ENCODE measurements at regions not wholly inside any gene's neighbourhood (a gene's known extent, or its start where the extent isn't known, plus 50 kb on each side); places are given as distances from the start of the nearest gene placed in this dataset.

GRCh38 chr19:31969016-31969415, 376.4 kb upstream of the ZNF507 start:
- CTCF ChIA-PET: no interaction called here
- no peak for DNase-seq (ENCODE audit: low read depth, low spot score)
- POLR2A ChIA-PET: no interaction called here
- no peak overlapping the region for H3K4me3 ChIP-seq (ENCODE audit: low read depth, low read length)
- TF ChIP-seq, protein P1, sequence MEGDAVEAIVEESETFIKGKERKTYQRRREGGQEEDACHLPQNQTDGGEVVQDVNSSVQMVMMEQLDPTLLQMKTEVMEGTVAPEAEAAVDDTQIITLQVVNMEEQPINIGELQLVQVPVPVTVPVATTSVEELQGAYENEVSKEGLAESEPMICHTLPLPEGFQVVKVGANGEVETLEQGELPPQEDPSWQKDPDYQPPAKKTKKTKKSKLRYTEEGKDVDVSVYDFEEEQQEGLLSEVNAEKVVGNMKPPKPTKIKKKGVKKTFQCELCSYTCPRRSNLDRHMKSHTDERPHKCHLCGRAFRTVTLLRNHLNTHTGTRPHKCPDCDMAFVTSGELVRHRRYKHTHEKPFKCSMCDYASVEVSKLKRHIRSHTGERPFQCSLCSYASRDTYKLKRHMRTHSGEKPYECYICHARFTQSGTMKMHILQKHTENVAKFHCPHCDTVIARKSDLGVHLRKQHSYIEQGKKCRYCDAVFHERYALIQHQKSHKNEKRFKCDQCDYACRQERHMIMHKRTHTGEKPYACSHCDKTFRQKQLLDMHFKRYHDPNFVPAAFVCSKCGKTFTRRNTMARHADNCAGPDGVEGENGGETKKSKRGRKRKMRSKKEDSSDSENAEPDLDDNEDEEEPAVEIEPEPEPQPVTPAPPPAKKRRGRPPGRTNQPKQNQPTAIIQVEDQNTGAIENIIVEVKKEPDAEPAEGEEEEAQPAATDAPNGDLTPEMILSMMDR (IDR thresholded peaks at IDR 0.05; ENCODE audit: insufficient read depth, low read length, missing control alignments): no peak

- POLR2A ChIA-PET: no interaction called here
- DNase-seq (ENCODE audit: low read depth, low spot score): no peak
Measured at GRCh38 chr19:31970027-31970461, 375.4 kb upstream of the ZNF507 start.

DNA sequence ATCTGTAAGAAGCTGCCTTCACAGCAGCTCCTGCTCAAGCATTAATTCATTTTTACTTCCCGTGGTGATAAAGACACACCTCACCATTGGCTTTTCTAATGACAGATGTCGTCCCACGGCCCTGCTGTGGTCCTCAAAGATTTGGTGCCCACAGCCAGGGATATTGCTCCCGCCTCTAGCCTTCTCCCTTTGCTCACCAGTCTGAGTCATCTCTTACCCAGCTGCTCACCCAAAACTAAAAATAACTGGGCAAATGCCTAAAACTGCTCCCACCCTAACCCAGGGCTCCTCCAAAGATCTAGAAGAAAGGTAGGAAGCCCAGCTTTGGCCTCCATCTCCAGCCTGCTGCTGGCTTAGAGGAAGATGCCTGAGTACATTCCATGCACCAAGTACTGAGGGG, 371.1 kb upstream of the ZNF507 start:
- POLR2A ChIA-PET: no interaction called here
- CTCF ChIA-PET: no interaction called here
- no peak overlapping the region for H3K4me3 ChIP-seq (ENCODE audit: low read depth, low read length)
- TF ChIP-seq, protein P1 (IDR thresholded peaks at IDR 0.05; ENCODE audit: insufficient read depth, low read length, missing control alignments): no peak
- DNase-seq (ENCODE audit: low read depth, low spot score): no peak

More at GRCh38 chr19:31970027-31970461, 375.4 kb upstream of the ZNF507 start:
- TF ChIP-seq, protein P1 (IDR thresholded peaks at IDR 0.05; ENCODE audit: insufficient read depth, low read length, missing control alignments): no peak
- CTCF ChIA-PET: no interaction called here
- H3K4me3 ChIP-seq (ENCODE audit: low read depth, low read length): no peak overlapping the region

DNA sequence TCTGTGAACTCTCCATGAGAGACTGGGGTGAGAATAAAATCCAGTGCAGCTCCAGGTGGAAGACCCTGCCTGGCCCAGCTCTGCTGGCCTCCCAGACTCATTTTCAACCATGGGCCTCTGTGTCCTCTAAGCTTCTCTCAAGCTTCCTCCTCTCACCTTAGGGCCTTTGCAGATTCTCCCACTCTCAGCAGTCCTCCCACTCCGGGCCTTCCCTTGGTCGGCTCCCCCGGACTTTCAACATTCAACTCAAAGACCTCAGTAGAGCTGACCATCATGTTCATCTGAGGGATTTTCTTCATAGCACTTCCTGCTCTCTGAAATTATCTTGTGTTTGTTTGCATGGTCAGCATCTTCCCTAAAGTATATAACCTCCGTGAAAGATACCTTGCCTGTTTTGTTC, 370.5 kb upstream of the ZNF507 start:
- ChIA-PET POLR2A (no interaction called here), CTCF (no interaction called here)
- TF ChIP-seq, protein P1 (IDR thresholded peaks at IDR 0.05; ENCODE audit: insufficient read depth, low read length, missing control alignments): no peak
- no peak overlapping the region for H3K4me3 ChIP-seq (ENCODE audit: low read depth, low read length)
- no peak for DNase-seq (ENCODE audit: low read depth, low spot score)

- CTCF ChIA-PET: no interaction called here
- no peak for DNase-seq (ENCODE audit: low read depth, low spot score)
- POLR2A ChIA-PET: no interaction called here
- TF ChIP-seq, protein P1 (IDR thresholded peaks at IDR 0.05; ENCODE audit: insufficient read depth, low read length, missing control alignments): no peak
- no peak overlapping the region for H3K4me3 ChIP-seq (ENCODE audit: low read depth, low read length)
Measured at GRCh38 chr19:31975461-31975860, 369.9 kb upstream of the ZNF507 start.

GRCh38 chr19:31976775-31977536, 368.5 kb upstream of the ZNF507 start:
- TF ChIP-seq, protein P1 (IDR thresholded peaks at IDR 0.05; ENCODE audit: insufficient read depth, low read length, missing control alignments): no peak
- no peak overlapping the region for H3K4me3 ChIP-seq (ENCODE audit: low read depth, low read length)
- ChIA-PET POLR2A (no interaction called here), CTCF (no interaction called here)
- no peak for DNase-seq (ENCODE audit: low read depth, low spot score)

Measured in AG04449 (cell line).